PFSK-1 (cell line): ENCODE measurements at regions not wholly inside any gene's neighbourhood (a gene's known extent, or its start where the extent isn't known, plus 50 kb on each side); places are given as distances from the start of the nearest gene placed in this dataset.

ENCODE experiments used
- FOXP2 ChIP-seq: optimal IDR thresholded peaks from 2 replicates; pipeline ENCODE3; 2011; ENCODE audit warnings: borderline replicate concordance, control low read depth, inconsistent platforms; ENCODE audit not compliant: insufficient read depth; ENCODE audit errors: extremely low read length, extremely low read depth
- POLR2AphosphoS5 ChIP-seq: IDR thresholded peaks from 2 replicates; pipeline ENCODE4 v1.6.1; 2012; ENCODE audit warnings: low read depth, mild to moderate bottlenecking, control low read depth, low read length, moderate library complexity
- REST ChIP-seq, 2 experiments: IDR thresholded peaks; 2 replicates each; pipeline versions ENCODE4 v1.6.1 to v1.8.0; 2011 to 2012; ENCODE audit warnings: low read depth in 2 of 2, low read length in 2 of 2, control low read depth in 1 of 2, inconsistent platforms in 1 of 2, mild to moderate bottlenecking in 1 of 2, moderate library complexity in 1 of 2; ENCODE audit not compliant: insufficient read depth in 1 of 2
- SIN3A ChIP-seq: IDR thresholded peaks from 2 replicates; pipeline ENCODE4 v1.6.1; 2012; ENCODE audit warnings: mild to moderate bottlenecking, low read length, moderate library complexity, borderline replicate concordance; ENCODE audit not compliant: insufficient read depth
- TAF1 ChIP-seq: IDR thresholded peaks from 2 replicates; pipeline ENCODE4 v1.6.1; 2012; ENCODE audit warnings: low read length, control low read depth, borderline replicate concordance; ENCODE audit not compliant: insufficient read depth

GRCh38 chr3:13231781-13232666, 158.8 kb upstream of the IQSEC1 start:
- no peak for TF ChIP-seq TAF1
- no peak for TF ChIP-seq SIN3A
- no peak for TF ChIP-seq FOXP2
- TF ChIP-seq REST (IDR thresholded peaks at IDR 0.05; ENCODE audit: insufficient read depth in 1 of 2, low read depth in 2 of 2, low read length in 2 of 2), result no peak
- no peak for TF ChIP-seq POLR2AphosphoS5

DNA sequence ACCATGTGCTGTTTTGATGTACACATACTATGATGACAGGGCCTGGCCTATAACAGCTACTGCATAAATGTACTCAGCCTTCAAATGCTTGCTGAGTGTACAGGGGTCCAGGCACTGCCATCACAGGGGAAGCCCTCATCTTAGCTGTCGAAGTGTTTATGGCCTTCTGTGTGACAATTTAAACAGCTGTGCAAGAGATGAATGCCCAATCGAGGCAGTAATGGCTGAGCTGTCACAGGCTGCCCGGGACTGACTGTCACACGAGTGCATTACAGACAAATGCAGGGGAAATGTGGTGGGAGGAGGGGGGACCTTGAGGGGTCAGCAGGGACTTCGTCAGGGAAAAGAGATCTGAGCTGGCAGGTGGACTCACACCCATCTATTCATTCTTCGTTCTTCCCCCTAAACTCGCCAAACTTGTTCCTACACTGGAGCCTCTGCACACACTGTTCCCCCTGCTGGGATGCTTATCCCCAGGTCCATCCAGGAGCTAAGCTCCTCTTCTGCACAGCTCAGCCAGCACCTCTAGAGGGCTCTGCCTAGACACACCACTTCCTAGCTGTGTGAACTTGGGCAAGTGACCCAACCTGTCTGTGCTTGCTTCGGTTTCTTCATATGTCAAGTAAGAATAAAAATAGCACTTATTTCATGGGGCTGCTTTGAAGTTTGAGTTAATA, 156.2 kb upstream of the IQSEC1 start:
- TF ChIP-seq FOXP2, result no peak
- TF ChIP-seq POLR2AphosphoS5, result no peak
- TF ChIP-seq SIN3A, result no peak
- TF ChIP-seq TAF1, result no peak
- TF ChIP-seq REST (IDR thresholded peaks at IDR 0.05; ENCODE audit: insufficient read depth in 1 of 2, low read depth in 2 of 2, low read length in 2 of 2), result no peak

DNA sequence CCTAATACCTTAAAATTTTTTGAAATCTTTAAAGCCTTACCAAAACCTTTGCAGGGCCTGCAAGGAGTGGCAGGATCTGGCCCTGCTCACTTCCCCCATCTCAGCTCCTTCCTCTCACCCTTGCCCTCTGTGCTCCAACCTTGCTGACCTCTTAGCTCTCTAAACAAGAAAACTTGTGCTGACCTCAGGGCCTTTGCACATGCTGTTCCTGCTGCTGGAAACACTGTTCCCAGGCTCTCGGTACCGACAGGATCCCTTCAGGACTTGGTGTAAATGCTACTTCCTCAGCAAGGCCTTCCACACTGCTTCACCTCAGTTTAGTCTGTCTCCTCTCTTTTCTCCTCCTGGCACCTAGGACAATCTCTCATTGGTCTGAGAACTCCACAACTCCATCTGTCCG, 155.4 kb upstream of the IQSEC1 start:
- no peak for TF ChIP-seq POLR2AphosphoS5
- no peak for TF ChIP-seq SIN3A
- no peak for TF ChIP-seq REST (IDR thresholded peaks at IDR 0.05; ENCODE audit: insufficient read depth in 1 of 2, low read depth in 2 of 2, low read length in 2 of 2)
- TF ChIP-seq TAF1, result no peak
- no peak for TF ChIP-seq FOXP2

DNA sequence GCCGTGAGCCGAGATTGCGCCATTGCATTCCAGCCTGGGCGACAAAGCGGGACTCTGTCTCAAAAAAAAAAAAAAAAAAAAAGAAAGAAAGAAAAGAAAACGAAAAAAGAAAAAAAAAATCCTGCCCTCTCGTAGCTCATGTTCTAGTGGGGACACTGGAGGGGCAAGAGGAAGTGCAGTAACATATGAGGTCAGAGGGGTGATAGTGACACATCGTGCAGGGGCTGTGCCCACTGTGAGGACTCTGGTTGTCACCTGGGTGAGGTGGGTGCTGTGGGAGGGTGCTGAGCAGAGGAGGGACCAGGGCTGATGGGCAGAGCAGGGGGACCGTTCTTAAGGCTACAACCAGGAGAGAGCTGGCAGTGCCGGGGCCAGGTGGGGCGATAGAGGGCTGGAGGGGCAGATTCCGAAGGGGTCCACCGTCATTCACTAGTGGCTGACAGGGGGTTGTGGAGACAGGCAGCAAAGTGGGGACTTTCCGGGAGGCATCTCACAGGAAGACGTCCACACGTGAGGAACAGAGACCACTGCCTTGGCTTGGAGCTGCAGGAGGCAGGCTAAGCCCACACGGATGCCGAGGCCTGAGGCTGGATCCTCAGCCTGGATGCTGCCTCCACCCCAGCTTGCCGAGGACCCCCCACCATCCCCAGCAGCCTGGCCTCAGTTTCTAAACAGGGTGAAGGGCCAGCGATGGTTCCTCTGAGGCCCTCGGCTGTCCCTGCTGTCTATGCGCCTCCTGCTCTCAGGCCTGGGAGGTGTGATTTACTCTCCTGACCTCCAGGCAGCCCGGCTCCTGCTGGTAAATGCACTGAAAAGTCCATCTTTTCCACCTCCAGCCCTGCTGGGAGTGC, 154.3 kb upstream of the IQSEC1 start:
- no peak for TF ChIP-seq FOXP2
- TF ChIP-seq REST (IDR thresholded peaks at IDR 0.05; ENCODE audit: insufficient read depth in 1 of 2, low read depth in 2 of 2, low read length in 2 of 2), result no peak
- TF ChIP-seq SIN3A, result no peak
- TF ChIP-seq POLR2AphosphoS5, result no peak
- TF ChIP-seq TAF1, result no peak
